Subcutaneous abdominal adipose tissue (tissue), 5 donors: ENCODE measurements at regions not wholly inside any gene's neighbourhood (a gene's known extent, or its start where the extent isn't known, plus 50 kb on each side); places are given as distances from the start of the nearest gene placed in this dataset.

Experiments used
- H3K27ac ChIP-seq: one replicate; pipeline ENCODE4 v1.7.0; 2013; ENCODE audit warnings: low read depth, mild to moderate bottlenecking, inconsistent platforms, low read length, moderate library complexity
- H3K27me3 ChIP-seq, 5 donors: one replicate each; pipeline ENCODE4 v1.7.0; 2013; ENCODE audit warnings: low read length in 5 of 5, inconsistent platforms in 1 of 5; ENCODE audit not compliant: control insufficient read depth in 5 of 5, insufficient read depth in 4 of 5
- H3K36me3 ChIP-seq, 5 donors: one replicate each; pipeline ENCODE4 v1.7.0; 2013; ENCODE audit warnings: low read length in 5 of 5; ENCODE audit not compliant: control insufficient read depth in 5 of 5, insufficient read depth in 5 of 5
- H3K4me1 ChIP-seq, 5 donors: one replicate each; pipeline ENCODE4 v1.7.0; 2013; ENCODE audit warnings: low read length in 5 of 5, mild to moderate bottlenecking in 3 of 5, moderate library complexity in 1 of 5; ENCODE audit not compliant: control insufficient read depth in 5 of 5, insufficient read depth in 5 of 5
- H3K4me3 ChIP-seq, 5 donors: one replicate each; pipeline ENCODE4 v1.7.0; 2013; ENCODE audit warnings: low read length in 5 of 5, low read depth in 1 of 5
- H3K9ac ChIP-seq, 5 donors: one replicate each; pipeline ENCODE4 v1.7.0; 2013; ENCODE audit warnings: low read length in 5 of 5, mild to moderate bottlenecking in 4 of 5, moderate library complexity in 3 of 5
- H3K9me3 ChIP-seq, 5 donors: one replicate each; pipeline ENCODE4 v1.7.0; 2013; ENCODE audit warnings: low read length in 5 of 5; ENCODE audit not compliant: control insufficient read depth in 5 of 5
- donor health status: healthy.
- donor health status: healthy.
- donor health status: healthy.
- donor health status: healthy.
- donor health status: healthy.

DNA sequence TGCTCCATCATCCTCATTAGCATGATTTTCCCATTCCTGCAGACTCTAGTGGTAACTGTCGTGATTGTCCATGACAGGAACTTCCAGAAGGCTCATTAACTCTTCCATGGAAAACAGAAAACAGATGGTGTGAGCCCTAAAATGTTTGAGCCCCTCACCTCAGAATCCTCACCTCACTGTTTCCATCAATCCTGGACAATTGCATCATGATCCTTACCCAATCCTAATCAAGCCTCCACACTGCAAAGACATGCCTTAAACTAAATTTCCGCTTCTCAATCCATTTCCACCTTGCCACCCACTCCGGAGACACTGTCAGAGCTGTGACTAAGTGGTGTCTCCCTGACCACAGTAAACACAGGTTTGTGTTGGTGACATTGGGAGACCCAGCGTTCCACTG is 311.0 kb upstream of the JARID2 start:
- no peaks in the 10 kb centered on the region for H3K27me3 ChIP-seq
- no peaks in the 10 kb centered on the region for H3K36me3 ChIP-seq
- no peak overlapping the region for H3K9ac ChIP-seq
- no peak overlapping the region for H3K27ac ChIP-seq
- H3K4me3 ChIP-seq: no peak overlapping the region
- H3K9me3 ChIP-seq: no peaks in the 10 kb centered on the region
- H3K4me1 ChIP-seq: no peaks in the 10 kb centered on the region

DNA sequence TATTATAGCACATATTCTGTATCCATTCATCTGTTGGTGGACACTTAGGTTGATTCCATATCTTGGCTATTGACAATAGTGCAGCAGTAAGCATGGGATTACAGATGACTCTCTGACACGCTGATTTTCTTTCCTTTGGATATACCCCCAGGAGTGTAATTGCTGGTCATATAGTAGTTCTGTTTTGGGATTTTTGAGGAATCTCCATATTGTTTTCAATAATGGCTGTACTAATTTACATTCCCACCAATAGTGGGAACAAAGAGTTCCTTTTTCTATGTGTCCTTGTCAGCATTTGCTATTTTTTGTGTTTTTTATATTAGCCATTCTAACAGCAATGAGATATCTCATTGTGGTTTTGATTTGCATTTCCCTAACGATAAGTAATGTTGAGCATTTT is 309.0 kb upstream of the JARID2 start:
- Histone ChIP-seq H3K4me1 (no peaks in the 10 kb centered on the region), H3K27me3 (no peaks in the 10 kb centered on the region), H3K36me3 (no peaks in the 10 kb centered on the region), H3K4me3 (no peak overlapping the region), H3K9me3 (no peaks in the 10 kb centered on the region), H3K27ac (no peak overlapping the region), H3K9ac (no peak overlapping the region)

DNA sequence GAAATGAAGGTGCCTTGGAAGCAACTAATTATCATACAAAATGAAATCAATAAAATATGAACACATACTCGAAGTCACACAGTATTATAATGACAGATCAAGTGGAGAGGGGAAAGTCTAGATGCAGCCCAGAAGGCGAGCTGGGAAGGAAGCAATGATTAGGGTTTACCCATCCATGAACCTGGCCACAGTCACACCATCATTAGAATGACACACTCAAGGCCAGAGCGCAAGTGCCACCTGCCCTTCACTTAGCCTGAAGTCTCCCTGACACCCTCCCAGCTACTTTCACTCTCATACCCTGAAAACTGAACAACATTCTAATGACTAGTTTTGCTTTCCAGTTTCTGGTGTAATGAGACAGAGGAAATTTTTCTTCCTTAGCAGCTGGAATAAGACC is 302.8 kb upstream of the JARID2 start:
- Histone ChIP-seq H3K27ac (no peak overlapping the region), H3K4me3 (no peak overlapping the region), H3K36me3 (no peaks in the 10 kb centered on the region), H3K27me3 (peaks cover 0 to 2% (median 0%) of the 10 kb centered on the region in 5 donors), H3K9me3 (no peaks in the 10 kb centered on the region), H3K9ac (no peak overlapping the region), H3K4me1 (no peaks in the 10 kb centered on the region)

DNA sequence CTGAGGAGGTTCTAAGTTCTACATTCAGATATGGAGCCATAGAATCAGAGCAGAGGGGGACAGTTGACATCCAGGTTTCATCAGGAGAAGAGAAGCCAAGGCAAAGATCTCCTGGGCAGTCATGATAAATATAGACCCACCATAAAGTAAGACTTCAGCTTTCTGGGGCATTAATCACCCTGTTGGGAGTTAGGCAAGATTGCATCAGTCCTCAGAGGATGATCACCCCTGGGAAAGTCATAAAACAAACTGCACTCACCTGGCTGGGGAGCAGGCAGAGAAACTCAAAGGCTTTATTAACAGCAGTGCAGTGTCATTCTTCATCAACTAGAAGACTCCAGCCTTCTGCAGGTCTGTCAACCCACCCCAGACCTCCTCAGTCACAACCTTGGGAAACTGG is 301.3 kb upstream of the JARID2 start:
- no peak overlapping the region for H3K4me3 ChIP-seq
- no peaks in the 10 kb centered on the region for H3K36me3 ChIP-seq
- no peak overlapping the region for H3K27ac ChIP-seq
- no peak overlapping the region for H3K9ac ChIP-seq
- peaks cover 0 to 2% (median 0%) of the 10 kb centered on the region in 5 donors for H3K27me3 ChIP-seq
- H3K9me3 ChIP-seq: no peaks in the 10 kb centered on the region
- H3K4me1 ChIP-seq: no peaks in the 10 kb centered on the region

DNA sequence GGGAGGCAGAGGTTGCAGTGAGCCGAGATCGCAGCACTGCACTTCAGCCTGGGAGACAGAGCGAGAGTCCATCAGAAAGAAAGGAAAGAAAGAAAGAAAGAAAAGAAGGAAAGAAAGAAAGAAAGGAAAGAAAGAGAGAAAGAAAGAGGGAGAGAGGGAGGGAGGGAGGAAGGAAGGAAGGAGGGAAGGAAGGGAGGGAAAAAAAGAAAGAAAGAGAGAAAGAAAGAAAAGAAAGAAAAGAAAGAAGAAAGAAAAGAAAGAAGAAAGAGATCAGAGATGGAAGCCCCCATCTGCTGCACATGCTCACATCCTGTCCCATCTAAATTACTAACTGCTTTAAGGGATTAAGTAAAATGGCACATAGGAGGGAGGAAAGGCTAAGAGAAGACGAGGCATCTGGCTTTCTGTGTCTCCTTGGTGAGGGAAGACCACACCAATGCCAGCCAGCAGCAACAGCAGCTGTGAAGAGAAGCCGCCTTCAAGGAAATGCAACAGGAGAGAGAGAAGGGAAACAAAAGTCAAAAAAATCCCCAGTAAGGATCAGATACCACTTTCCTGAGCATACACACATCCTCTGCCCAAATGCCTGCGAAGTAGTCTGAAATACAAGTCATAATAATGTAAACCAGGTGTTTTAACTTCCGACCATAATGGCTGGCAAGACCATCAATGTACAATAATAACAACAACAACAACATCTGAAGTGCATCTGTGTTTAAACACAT is 300.2 kb upstream of the JARID2 start:
- Histone ChIP-seq H3K4me1 (no peaks in the 10 kb centered on the region), H3K27ac (no peak overlapping the region), H3K36me3 (no peaks in the 10 kb centered on the region), H3K4me3 (no peak overlapping the region), H3K9me3 (no peaks in the 10 kb centered on the region), H3K9ac (no peak overlapping the region), H3K27me3 (peaks cover 0 to 2% (median 0%) of the 10 kb centered on the region in 5 donors)

DNA sequence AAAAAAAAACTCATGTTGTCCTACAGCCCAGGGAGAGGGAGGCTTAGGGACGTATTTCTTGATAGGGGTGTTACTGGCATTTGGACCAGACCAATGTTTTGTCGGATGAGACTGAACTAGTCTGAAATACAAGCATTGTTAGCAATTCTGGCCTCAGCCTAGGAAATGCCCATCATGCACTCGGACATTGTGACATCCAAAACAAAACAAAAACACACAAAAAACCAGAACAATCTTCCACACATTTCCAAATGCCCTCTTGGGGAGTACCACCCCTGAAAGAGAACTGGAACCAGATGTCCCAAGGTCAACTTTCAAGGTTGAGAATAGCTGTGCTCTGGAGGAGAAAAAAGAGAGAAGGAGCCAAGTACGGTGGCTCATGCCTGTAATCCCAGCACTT is 299.1 kb upstream of the JARID2 start:
- Histone ChIP-seq H3K9me3 (no peaks in the 10 kb centered on the region), H3K27me3 (peaks cover 0 to 2% (median 0%) of the 10 kb centered on the region in 5 donors), H3K4me1 (no peaks in the 10 kb centered on the region), H3K4me3 (no peak overlapping the region), H3K9ac (no peak overlapping the region), H3K27ac (no peak overlapping the region), H3K36me3 (no peaks in the 10 kb centered on the region)

DNA sequence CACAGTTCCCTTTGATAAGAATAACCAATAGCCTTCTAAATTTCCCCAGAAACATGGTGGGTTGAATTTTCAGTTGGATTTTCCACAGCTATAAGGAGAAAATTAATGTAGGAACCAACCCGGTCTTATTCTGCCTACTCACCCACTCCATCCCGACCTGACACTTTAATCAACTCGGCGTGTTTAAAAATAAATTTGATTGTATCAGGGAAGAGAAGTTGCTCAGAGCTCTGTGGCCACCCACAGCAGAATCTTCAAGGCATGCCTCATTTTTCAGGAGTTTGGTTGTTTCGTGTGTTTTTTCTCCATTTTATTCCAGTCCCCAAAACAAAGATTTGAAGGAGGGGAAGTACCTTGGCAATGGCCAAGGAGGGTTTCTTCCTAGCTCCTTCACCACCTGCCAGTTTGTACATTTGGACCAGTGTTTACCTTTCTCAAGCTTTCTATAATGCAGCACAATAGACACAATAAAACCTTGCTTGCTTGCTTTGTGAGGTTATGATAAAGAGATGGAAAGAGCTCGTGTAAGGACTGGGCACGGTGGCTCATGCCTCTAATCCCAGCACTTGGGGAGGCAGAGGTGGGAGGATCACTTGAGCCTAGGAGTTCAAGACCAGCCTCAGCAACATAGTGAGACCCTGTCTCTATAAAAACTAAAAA is 297.2 kb upstream of the JARID2 start:
- H3K27ac ChIP-seq: no peak overlapping the region
- peaks cover 0 to 2% (median 0%) of the 10 kb centered on the region in 5 donors for H3K27me3 ChIP-seq
- H3K36me3 ChIP-seq: no peaks in the 10 kb centered on the region
- H3K9ac ChIP-seq: no peak overlapping the region
- H3K4me1 ChIP-seq: no peaks in the 10 kb centered on the region
- H3K9me3 ChIP-seq: peaks cover 0 to 1% (median 0%) of the 10 kb centered on the region in 5 donors
- H3K4me3 ChIP-seq: no peak overlapping the region

DNA sequence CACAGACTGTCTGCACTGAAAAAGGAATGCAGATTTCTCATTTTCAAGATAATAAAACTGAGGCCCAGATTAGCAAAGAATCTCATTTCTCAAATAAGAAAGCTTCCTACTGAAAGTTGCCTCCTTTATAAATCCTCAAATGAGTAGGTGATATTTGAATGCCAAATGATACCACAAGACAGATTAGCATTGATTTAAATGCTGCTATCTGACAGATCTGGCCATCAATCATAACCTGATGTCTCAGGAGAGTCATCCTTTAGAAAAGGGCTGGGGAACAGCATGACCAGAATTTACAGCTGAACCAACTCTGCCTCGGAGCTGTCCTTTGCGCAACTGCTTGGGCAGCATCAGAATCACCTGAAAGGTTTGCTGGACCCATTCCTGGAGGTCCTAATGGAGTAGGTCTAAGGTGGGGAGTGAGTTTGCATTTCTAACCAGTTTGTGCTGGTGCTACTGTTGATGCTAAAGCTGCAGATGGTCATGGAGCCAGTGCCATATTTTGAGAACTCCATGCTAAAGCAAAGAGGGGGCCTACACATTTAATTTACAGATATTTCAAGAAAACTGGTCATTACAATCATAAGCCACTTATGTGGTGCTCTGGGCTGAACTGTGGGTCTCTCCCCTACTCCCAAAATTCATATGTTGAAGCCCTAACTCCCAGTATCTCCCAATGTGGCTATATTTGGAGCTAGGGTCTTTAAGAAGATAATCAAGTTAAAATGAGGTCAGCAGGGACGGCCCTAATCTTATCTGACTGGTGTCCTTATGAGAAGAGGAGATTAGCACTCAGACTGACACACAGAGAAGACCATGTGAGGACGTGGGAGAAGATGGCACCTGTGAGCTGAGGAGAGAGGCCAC is 295.5 kb upstream of the JARID2 start:
- no peaks in the 10 kb centered on the region for H3K27me3 ChIP-seq
- peaks cover 0 to 7% (median 3%) of the 10 kb centered on the region in 5 donors for H3K9me3 ChIP-seq
- no peak overlapping the region for H3K4me3 ChIP-seq
- no peaks in the 10 kb centered on the region for H3K4me1 ChIP-seq
- H3K36me3 ChIP-seq: no peaks in the 10 kb centered on the region
- H3K9ac ChIP-seq: no peak overlapping the region
- no peak overlapping the region for H3K27ac ChIP-seq

DNA sequence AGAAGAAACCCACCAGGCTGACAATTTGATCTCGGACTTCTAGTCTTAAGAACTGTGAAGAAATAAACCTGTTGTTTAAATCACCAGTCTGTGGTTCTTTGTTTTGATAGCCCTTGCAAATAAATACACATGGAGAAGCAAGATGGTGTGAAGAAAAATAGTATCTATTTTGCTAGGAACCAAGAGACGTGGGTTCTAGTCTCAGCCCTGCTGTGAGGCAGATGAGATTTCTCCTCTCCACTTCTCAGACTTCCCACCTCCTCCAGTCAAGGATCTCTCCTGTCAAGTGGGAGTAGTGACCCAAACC is 294.9 kb upstream of the JARID2 start:
- no peaks in the 10 kb centered on the region for H3K27me3 ChIP-seq
- H3K4me1 ChIP-seq: no peaks in the 10 kb centered on the region
- H3K27ac ChIP-seq: no peak overlapping the region
- H3K9me3 ChIP-seq: peaks cover 0 to 7% (median 3%) of the 10 kb centered on the region in 5 donors
- H3K36me3 ChIP-seq: no peaks in the 10 kb centered on the region
- no peak overlapping the region for H3K4me3 ChIP-seq
- H3K9ac ChIP-seq: no peak overlapping the region

DNA sequence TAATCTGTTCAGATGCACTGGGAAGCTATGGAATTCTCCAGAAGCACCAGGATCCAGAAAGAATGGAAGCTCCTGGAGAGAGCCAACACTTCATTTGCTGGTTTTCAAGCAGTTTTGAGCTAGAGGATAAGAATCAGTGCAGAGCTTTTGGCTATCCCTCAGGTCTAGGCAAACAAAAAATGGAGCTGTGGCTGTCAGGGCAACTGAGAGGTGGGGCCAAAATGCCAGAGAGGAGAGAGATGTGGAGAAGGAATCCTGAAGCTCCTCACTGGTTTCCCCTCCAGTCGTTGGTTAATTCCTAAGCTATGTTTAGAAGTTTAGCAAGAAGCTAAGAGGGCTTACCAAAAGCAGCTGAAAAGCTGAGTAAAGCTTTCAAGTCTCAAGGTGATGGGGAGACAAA is 294.2 kb upstream of the JARID2 start:
- no peak overlapping the region for H3K4me3 ChIP-seq
- H3K27ac ChIP-seq: no peak overlapping the region
- H3K9me3 ChIP-seq: peaks cover 0 to 7% (median 3%) of the 10 kb centered on the region in 5 donors
- no peaks in the 10 kb centered on the region for H3K4me1 ChIP-seq
- H3K9ac ChIP-seq: no peak overlapping the region
- no peaks in the 10 kb centered on the region for H3K36me3 ChIP-seq
- H3K27me3 ChIP-seq: no peaks in the 10 kb centered on the region
